HL-60 (cell line): ENCODE measurements at regions not wholly inside any gene's neighbourhood (a gene's known extent, or its start where the extent isn't known, plus 50 kb on each side); places are given as distances from the start of the nearest gene placed in this dataset.

Source experiments
- TF ChIP-seq, protein P1 (sequence below): IDR thresholded peaks from 2 replicates; pipeline ENCODE4 v1.6.1; 2012; ENCODE audit warnings: low read depth; ENCODE audit not compliant: insufficient replicate concordance
- TF ChIP-seq, protein P2 (sequence below): IDR thresholded peaks from one replicate; pipeline ENCODE4 v1.5.1; 2011; ENCODE audit warnings: low read length, control low read depth, inconsistent platforms; ENCODE audit not compliant: insufficient read depth

DNA sequence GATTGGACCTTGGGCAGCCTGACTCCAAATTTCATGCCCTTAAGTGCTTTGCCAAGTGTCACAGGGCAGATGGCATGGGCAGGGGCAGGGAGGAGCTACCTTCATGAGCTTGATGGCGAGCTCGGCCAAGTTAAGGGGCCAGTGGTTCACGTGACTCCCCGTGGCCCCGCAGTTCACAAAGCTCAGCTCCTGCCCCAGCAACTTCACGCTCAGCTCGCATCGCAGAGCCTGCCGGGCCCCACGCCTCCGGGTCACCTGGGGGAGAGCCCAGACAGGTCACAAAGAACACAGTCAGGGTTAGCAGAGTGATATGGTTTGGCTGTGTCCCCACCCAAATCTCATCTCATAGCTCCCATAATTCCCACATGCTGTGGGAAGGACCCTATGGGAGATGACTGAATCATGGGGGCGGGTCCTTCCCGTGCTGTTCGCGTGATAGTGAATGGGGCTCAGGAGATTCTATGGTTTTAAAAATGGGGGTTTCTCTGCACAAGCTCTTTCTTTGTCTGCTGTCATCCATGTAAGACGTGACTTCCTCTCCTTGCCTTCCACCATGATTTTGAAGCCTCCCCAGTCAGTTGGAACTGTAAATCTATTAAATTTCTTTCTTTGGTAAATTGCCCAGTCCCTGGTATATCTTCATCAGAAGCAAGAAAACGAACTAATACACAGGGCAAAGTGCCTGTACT is 108.1 kb downstream of the LITAF start:
- TF ChIP-seq, protein P1, sequence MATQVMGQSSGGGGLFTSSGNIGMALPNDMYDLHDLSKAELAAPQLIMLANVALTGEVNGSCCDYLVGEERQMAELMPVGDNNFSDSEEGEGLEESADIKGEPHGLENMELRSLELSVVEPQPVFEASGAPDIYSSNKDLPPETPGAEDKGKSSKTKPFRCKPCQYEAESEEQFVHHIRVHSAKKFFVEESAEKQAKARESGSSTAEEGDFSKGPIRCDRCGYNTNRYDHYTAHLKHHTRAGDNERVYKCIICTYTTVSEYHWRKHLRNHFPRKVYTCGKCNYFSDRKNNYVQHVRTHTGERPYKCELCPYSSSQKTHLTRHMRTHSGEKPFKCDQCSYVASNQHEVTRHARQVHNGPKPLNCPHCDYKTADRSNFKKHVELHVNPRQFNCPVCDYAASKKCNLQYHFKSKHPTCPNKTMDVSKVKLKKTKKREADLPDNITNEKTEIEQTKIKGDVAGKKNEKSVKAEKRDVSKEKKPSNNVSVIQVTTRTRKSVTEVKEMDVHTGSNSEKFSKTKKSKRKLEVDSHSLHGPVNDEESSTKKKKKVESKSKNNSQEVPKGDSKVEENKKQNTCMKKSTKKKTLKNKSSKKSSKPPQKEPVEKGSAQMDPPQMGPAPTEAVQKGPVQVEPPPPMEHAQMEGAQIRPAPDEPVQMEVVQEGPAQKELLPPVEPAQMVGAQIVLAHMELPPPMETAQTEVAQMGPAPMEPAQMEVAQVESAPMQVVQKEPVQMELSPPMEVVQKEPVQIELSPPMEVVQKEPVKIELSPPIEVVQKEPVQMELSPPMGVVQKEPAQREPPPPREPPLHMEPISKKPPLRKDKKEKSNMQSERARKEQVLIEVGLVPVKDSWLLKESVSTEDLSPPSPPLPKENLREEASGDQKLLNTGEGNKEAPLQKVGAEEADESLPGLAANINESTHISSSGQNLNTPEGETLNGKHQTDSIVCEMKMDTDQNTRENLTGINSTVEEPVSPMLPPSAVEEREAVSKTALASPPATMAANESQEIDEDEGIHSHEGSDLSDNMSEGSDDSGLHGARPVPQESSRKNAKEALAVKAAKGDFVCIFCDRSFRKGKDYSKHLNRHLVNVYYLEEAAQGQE = no peak
- TF ChIP-seq, protein P2, sequence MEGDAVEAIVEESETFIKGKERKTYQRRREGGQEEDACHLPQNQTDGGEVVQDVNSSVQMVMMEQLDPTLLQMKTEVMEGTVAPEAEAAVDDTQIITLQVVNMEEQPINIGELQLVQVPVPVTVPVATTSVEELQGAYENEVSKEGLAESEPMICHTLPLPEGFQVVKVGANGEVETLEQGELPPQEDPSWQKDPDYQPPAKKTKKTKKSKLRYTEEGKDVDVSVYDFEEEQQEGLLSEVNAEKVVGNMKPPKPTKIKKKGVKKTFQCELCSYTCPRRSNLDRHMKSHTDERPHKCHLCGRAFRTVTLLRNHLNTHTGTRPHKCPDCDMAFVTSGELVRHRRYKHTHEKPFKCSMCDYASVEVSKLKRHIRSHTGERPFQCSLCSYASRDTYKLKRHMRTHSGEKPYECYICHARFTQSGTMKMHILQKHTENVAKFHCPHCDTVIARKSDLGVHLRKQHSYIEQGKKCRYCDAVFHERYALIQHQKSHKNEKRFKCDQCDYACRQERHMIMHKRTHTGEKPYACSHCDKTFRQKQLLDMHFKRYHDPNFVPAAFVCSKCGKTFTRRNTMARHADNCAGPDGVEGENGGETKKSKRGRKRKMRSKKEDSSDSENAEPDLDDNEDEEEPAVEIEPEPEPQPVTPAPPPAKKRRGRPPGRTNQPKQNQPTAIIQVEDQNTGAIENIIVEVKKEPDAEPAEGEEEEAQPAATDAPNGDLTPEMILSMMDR = no peak
